ENCODE measurements at regions not wholly inside any gene's neighbourhood (a gene's known extent, or its start where the extent isn't known, plus 50 kb on each side); places are given as distances from the start of the nearest gene placed in this dataset.

DNA sequence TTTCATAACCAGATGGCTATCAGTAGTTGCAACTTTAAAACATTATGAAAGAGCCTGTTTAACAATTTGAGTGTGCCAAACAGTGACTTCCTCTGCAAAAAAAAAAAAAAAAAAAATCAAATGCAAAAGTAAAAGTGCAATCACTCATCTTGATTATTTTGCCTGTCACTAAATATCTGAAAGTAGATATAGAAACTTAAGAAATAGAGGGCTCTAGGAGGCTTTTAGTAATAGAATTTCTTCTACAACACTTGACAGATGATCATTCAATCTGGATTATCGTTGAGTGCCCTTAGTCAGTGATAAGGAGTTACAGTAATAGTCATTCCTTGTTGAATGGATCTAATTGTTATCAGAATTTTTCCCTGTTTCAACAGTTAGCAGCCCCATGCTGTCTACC lies 101.8 kb downstream of the CETN3 start:
- peaks cover 23% of the 10 kb centered on the region for H3K4me1 Mint-ChIP-seq (ENCODE audit: low read depth)
- no peak for DNase-seq (ENCODE audit: low spot score, unreplicated experiment)
- no peak overlapping the region for H3K27ac Mint-ChIP-seq
- H3K4me3 Mint-ChIP-seq (ENCODE audit: low read depth) = no peak overlapping the region
- no peaks in the 10 kb centered on the region for H3K36me3 Mint-ChIP-seq (ENCODE audit: insufficient read depth)
- H3K27me3 Mint-ChIP-seq = no peaks in the 10 kb centered on the region
- peaks cover 5% of the 10 kb centered on the region for H3K9me3 Mint-ChIP-seq (ENCODE audit: low read depth)
- TF ChIP-seq, protein P1, sequence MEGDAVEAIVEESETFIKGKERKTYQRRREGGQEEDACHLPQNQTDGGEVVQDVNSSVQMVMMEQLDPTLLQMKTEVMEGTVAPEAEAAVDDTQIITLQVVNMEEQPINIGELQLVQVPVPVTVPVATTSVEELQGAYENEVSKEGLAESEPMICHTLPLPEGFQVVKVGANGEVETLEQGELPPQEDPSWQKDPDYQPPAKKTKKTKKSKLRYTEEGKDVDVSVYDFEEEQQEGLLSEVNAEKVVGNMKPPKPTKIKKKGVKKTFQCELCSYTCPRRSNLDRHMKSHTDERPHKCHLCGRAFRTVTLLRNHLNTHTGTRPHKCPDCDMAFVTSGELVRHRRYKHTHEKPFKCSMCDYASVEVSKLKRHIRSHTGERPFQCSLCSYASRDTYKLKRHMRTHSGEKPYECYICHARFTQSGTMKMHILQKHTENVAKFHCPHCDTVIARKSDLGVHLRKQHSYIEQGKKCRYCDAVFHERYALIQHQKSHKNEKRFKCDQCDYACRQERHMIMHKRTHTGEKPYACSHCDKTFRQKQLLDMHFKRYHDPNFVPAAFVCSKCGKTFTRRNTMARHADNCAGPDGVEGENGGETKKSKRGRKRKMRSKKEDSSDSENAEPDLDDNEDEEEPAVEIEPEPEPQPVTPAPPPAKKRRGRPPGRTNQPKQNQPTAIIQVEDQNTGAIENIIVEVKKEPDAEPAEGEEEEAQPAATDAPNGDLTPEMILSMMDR (IDR thresholded peaks at IDR 0.05; ENCODE audit: unreplicated experiment) = no peak

DNA sequence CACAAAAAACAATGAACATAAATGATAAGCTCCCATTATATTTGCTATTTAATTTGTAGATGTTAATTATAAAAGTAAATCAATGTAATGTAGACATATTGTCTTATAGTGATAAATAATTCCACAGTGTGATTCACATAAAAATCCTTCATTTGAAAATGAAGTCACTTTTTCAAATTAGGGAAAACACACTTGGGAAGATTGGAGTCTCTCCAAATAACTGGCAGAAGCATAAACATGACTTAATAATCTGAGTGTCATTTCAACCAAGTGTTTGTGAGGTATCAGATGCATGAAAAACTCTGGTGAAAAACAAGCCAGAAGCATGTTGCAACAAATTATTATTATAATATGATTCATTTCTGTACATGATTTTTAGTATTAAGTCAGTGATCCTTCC lies 102.2 kb downstream of the CETN3 start:
- no peaks in the 10 kb centered on the region for H3K36me3 Mint-ChIP-seq (ENCODE audit: insufficient read depth)
- H3K27ac Mint-ChIP-seq = no peak overlapping the region
- H3K4me3 Mint-ChIP-seq (ENCODE audit: low read depth) = no peak overlapping the region
- TF ChIP-seq, protein P1 (IDR thresholded peaks at IDR 0.05; ENCODE audit: unreplicated experiment) = no peak
- no peaks in the 10 kb centered on the region for H3K27me3 Mint-ChIP-seq
- no peak for DNase-seq (ENCODE audit: low spot score, unreplicated experiment)
- peaks cover 23% of the 10 kb centered on the region for H3K4me1 Mint-ChIP-seq (ENCODE audit: low read depth)
- H3K9me3 Mint-ChIP-seq (ENCODE audit: low read depth) = peaks cover 5% of the 10 kb centered on the region

DNA sequence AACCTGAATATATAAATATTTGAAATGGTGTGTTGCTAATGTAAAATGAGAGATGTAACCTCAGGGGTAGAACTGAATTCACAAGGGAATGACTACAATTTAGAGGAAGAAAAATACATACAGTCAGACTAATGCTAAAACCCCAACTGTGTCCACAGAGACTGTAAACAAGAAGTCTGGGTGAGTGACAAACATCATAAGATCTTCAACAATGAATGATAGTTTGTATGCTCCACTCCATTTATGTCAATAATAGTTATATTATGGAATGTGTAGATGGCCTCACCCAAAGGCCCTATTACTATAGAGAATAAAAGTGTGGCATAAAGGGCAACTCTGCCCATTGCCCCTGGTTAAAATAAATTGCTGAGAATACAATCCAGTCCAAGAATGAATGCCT lies 102.9 kb downstream of the CETN3 start:
- Mint-ChIP-seq H3K4me1 (ENCODE audit: low read depth) (peaks cover 23% of the 10 kb centered on the region), H3K9me3 (ENCODE audit: low read depth) (peaks cover 5% of the 10 kb centered on the region), H3K27me3 (no peaks in the 10 kb centered on the region), H3K4me3 (ENCODE audit: low read depth) (no peak overlapping the region), H3K36me3 (ENCODE audit: insufficient read depth) (no peaks in the 10 kb centered on the region), H3K27ac (no peak overlapping the region)
- TF ChIP-seq, protein P1 (IDR thresholded peaks at IDR 0.05; ENCODE audit: unreplicated experiment) = no peak
- no peak for DNase-seq (ENCODE audit: low spot score, unreplicated experiment)

DNA sequence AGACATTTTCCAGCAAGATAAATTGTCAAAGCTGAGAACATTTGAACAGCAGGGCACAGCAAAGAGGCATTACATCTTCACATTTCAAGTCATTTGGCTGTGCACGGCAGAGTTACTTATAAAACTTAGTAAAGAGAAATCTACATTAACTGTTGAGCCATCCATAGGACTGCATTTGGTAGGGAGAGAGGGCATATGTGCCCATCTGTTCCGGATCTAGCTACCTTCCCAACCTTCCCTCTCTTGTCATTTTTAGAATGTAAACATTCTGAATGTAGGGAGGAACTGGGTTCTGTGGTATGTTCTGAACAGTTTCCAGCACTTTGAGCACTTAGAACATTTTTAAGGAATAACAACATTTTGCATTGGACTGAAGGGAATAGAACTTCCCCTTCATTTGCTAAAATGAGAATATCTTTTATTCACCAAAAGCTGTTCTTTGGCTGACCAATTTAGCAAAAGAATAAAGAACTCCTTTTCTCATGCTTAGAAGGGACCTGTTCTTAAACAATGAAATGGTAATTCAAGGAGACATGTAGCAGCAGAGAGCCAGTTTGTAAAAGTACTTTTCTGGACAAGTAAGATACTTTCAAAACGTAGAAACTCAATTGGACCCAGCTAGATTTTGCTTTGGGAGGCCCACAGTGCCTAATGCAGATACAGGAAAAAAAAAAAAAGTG lies 104.4 kb downstream of the CETN3 start:
- Mint-ChIP-seq H3K4me3 (ENCODE audit: low read depth) (no peak overlapping the region), H3K27me3 (no peaks in the 10 kb centered on the region), H3K27ac (no peak overlapping the region), H3K36me3 (ENCODE audit: insufficient read depth) (no peaks in the 10 kb centered on the region), H3K4me1 (ENCODE audit: low read depth) (peaks cover 23% of the 10 kb centered on the region), H3K9me3 (ENCODE audit: low read depth) (peaks cover 5% of the 10 kb centered on the region)
- TF ChIP-seq, protein P1 (IDR thresholded peaks at IDR 0.05; ENCODE audit: unreplicated experiment) = no peak
- no peak for DNase-seq (ENCODE audit: low spot score, unreplicated experiment)

DNA sequence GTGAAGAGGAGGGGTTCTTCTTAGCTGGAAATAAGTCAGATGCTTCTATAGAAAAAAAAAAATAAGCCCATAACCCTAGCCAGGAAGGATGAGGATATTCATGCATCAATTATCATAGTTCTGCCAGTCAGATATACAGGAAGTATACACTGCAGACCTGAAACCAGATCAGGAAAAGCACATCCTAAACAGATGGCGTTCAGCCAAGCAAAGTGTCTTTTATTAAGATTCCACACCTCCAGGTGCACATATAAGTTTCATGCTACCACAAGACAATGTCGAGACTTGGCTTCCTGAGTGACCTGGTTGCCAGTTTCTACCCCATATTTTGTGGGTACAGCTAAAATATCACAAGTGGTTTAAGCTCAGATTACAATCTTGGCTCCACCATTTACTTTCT lies 108.3 kb downstream of the CETN3 start:
- Mint-ChIP-seq H3K27ac (no peak overlapping the region), H3K9me3 (ENCODE audit: low read depth) (no peaks in the 10 kb centered on the region), H3K36me3 (ENCODE audit: insufficient read depth) (peaks cover 1% of the 10 kb centered on the region), H3K4me1 (ENCODE audit: low read depth) (peaks cover 31% of the 10 kb centered on the region), H3K27me3 (no peaks in the 10 kb centered on the region), H3K4me3 (ENCODE audit: low read depth) (no peak overlapping the region)
- TF ChIP-seq, protein P1 (IDR thresholded peaks at IDR 0.05; ENCODE audit: unreplicated experiment) = no peak
- DNase-seq (ENCODE audit: low spot score, unreplicated experiment) = no peak
